A172 (cell line): ENCODE measurements at regions not wholly inside any gene's neighbourhood (a gene's known extent, or its start where the extent isn't known, plus 50 kb on each side); places are given as distances from the start of the nearest gene placed in this dataset.

Source experiments
- DNase-seq: peaks from one replicate; pipeline ENCODE4 v3.0.0-alpha.2; 2015; ENCODE audit warnings: low spot score

- no peak for DNase-seq
Observed at GRCh38 chr1:36675931-36676562, 193.3 kb upstream of the CSF3R start.

GRCh38 chr1:36675106-36675505 lies 192.4 kb upstream of the CSF3R start:
- DNase-seq = no peak

GRCh38 chr1:36673202-36673601 lies 190.5 kb upstream of the CSF3R start:
- no peak for DNase-seq

- DNase-seq = no peak
Observed at GRCh38 chr1:36669262-36669661, 186.5 kb upstream of the CSF3R start.

GRCh38 chr1:36667836-36668235 lies 185.1 kb upstream of the CSF3R start:
- no peak for DNase-seq

GRCh38 chr1:36667256-36667655 lies 184.5 kb upstream of the CSF3R start:
- DNase-seq = no peak

GRCh38 chr1:36665478-36666080 lies 182.9 kb upstream of the CSF3R start:
- no peak for DNase-seq

GRCh38 chr1:36664571-36665287 lies 182.0 kb upstream of the CSF3R start:
- DNase-seq = no peak

- DNase-seq = no peak
Observed at GRCh38 chr1:36663772-36664430, 181.2 kb upstream of the CSF3R start.

GRCh38 chr1:36658838-36659237 lies 176.1 kb upstream of the CSF3R start:
- DNase-seq = no peak

GRCh38 chr1:36657826-36658225 lies 175.1 kb upstream of the CSF3R start:
- no peak for DNase-seq

- no peak for DNase-seq
Observed at GRCh38 chr1:36656838-36657237, 174.1 kb upstream of the CSF3R start.

GRCh38 chr1:36656271-36656670 lies 173.6 kb upstream of the CSF3R start:
- DNase-seq = no peak

GRCh38 chr1:36654586-36654985 lies 171.9 kb upstream of the CSF3R start:
- DNase-seq = no peak

GRCh38 chr1:36653850-36654249 lies 171.1 kb upstream of the CSF3R start:
- DNase-seq = peak; percentile 12

GRCh38 chr1:36652586-36652985 lies 169.9 kb upstream of the CSF3R start:
- no peak for DNase-seq

- DNase-seq = no peak
Observed at GRCh38 chr1:36652011-36652410, 169.3 kb upstream of the CSF3R start.

- DNase-seq = no peak
Observed at GRCh38 chr1:36651176-36651910, 168.6 kb upstream of the CSF3R start.

- DNase-seq = peak; percentile 32
Observed at GRCh38 chr1:36650200-36651065, 167.7 kb upstream of the CSF3R start.

GRCh38 chr1:36645867-36646266 lies 163.2 kb upstream of the CSF3R start:
- no peak for DNase-seq

GRCh38 chr1:36644556-36644955 lies 161.8 kb upstream of the CSF3R start:
- DNase-seq = no peak
